GM06990 (cell line): ENCODE measurements at regions not wholly inside any gene's neighbourhood (a gene's known extent, or its start where the extent isn't known, plus 50 kb on each side); places are given as distances from the start of the nearest gene placed in this dataset.

Experiments used
- DNase-seq: peaks from one replicate; pipeline ENCODE4 v3.0.0-alpha.2; 2011; ENCODE audit not compliant: insufficient read length; ENCODE audit errors: extremely low read depth
- H3K27me3 ChIP-seq: replicated peaks from 2 replicates; pipeline ENCODE4 v1.6.0; 2011; ENCODE audit warnings: low read length; ENCODE audit not compliant: control insufficient read depth, insufficient read depth
- H3K36me3 ChIP-seq: 2 replicates; pipeline ENCODE4 v1.5.1; 2011; ENCODE audit warnings: low read length; ENCODE audit not compliant: control insufficient read depth, insufficient read depth
- H3K4me3 ChIP-seq: replicated peaks from 2 replicates; pipeline ENCODE4 v1.5.1; 2011; ENCODE audit warnings: low read depth, mild to moderate bottlenecking, control low read depth, low read length
- CTCF ChIP-seq: IDR thresholded peaks from 2 replicates; pipeline ENCODE4 v1.5.1; 2011; ENCODE audit warnings: low read length, control low read depth, mild to moderate bottlenecking, inconsistent platforms; ENCODE audit not compliant: insufficient read depth, poor library complexity, severe bottlenecking

GRCh38 chr21:16422702-16423101, 692.9 kb downstream of the USP25 start:
- Histone ChIP-seq H3K36me3 (no peaks in the 10 kb centered on the region), H3K4me3 (no peak overlapping the region), H3K27me3 (no peaks in the 10 kb centered on the region)
- no peak for TF ChIP-seq CTCF
- DNase-seq: no peak

DNA sequence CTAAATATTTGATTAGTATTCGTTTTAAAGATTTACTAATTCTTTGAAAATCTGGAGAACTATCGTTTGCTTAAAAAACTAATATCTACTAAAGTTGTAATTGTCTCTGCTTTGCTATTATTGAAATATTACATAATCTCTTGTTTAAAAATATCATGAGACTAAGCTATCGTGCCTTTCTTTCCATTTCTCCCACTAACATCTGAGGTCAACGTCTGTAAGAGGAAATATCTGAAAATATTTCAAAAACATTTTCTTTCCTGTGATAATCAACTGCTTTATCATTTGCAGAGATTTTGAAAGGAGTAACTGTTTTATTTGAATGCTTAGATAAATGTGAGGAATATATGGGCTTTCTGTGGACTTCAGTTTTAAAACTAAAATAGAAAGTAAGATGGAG, 694.1 kb downstream of the USP25 start:
- Histone ChIP-seq H3K36me3 (no peaks in the 10 kb centered on the region), H3K27me3 (no peaks in the 10 kb centered on the region), H3K4me3 (no peak overlapping the region)
- no peak for DNase-seq
- TF ChIP-seq CTCF: no peak

- no peak for TF ChIP-seq CTCF
- no peak overlapping the region for H3K4me3 ChIP-seq
- no peaks in the 10 kb centered on the region for H3K27me3 ChIP-seq
- DNase-seq: no peak
- H3K36me3 ChIP-seq: no peaks in the 10 kb centered on the region
These were observed 694.6 kb downstream of the USP25 start for GRCh38 chr21:16424331-16424751.

GRCh38 chr21:16425376-16425775, 695.6 kb downstream of the USP25 start:
- Histone ChIP-seq H3K27me3 (no peaks in the 10 kb centered on the region), H3K4me3 (no peak overlapping the region), H3K36me3 (no peaks in the 10 kb centered on the region)
- DNase-seq: no peak
- no peak for TF ChIP-seq CTCF

- no peaks in the 10 kb centered on the region for H3K36me3 ChIP-seq
- no peaks in the 10 kb centered on the region for H3K27me3 ChIP-seq
- TF ChIP-seq CTCF: no peak
- DNase-seq: no peak
- H3K4me3 ChIP-seq: no peak overlapping the region
These were observed 697.2 kb downstream of the USP25 start for GRCh38 chr21:16426936-16427335.

- DNase-seq: no peak
- no peak for TF ChIP-seq CTCF
- Histone ChIP-seq H3K36me3 (no peaks in the 10 kb centered on the region), H3K27me3 (no peaks in the 10 kb centered on the region), H3K4me3 (no peak overlapping the region)
These were observed 697.9 kb downstream of the USP25 start for GRCh38 chr21:16427587-16428087.
